ENCODE measurements at regions not wholly inside any gene's neighbourhood (a gene's known extent, or its start where the extent isn't known, plus 50 kb on each side); places are given as distances from the start of the nearest gene placed in this dataset.

GRCh38 chr22:46070803-46071450, 79.4 kb upstream of the PPARA start:
- peak; percentile 61 for DNase-seq (ENCODE audit: insufficient read length)
- peak; percentile 38 for FAIRE-seq

GRCh38 chr22:46071451-46072109, 78.7 kb upstream of the PPARA start:
- FAIRE-seq (no peak), DNase-seq (ENCODE audit: insufficient read length) (no peak)
- TF ChIP-seq POLR2A (IDR thresholded peaks at IDR 0.05; ENCODE audit: low read depth, low read length) (no peak), TAF1 (IDR thresholded peaks at IDR 0.05; ENCODE audit: borderline replicate concordance, low read depth, low read length) (no peak), POLR2AphosphoS5 (IDR thresholded peaks at IDR 0.05; ENCODE audit: low read depth, low read length) (no peak)

More at GRCh38 chr22:46070803-46071450, 79.4 kb upstream of the PPARA start:
- TF ChIP-seq POLR2AphosphoS5 (IDR thresholded peaks at IDR 0.05; ENCODE audit: low read depth, low read length) (no peak), POLR2A (IDR thresholded peaks at IDR 0.05; ENCODE audit: low read depth, low read length) (no peak), TAF1 (IDR thresholded peaks at IDR 0.05; ENCODE audit: borderline replicate concordance, low read depth, low read length) (no peak)

GRCh38 chr22:46072110-46072881, 78.0 kb upstream of the PPARA start:
- DNase-seq (ENCODE audit: insufficient read length) (peak; percentile 51), FAIRE-seq (peak; percentile 77)
- TF ChIP-seq POLR2A (IDR thresholded peaks at IDR 0.05; ENCODE audit: low read depth, low read length) (no peak), POLR2AphosphoS5 (IDR thresholded peaks at IDR 0.05; ENCODE audit: low read depth, low read length) (no peak), TAF1 (IDR thresholded peaks at IDR 0.05; ENCODE audit: borderline replicate concordance, low read depth, low read length) (no peak)

- no peak for DNase-seq (ENCODE audit: insufficient read length)
- no peak for FAIRE-seq
- TF ChIP-seq POLR2AphosphoS5 (IDR thresholded peaks at IDR 0.05; ENCODE audit: low read depth, low read length) (no peak), POLR2A (IDR thresholded peaks at IDR 0.05; ENCODE audit: low read depth, low read length) (no peak), TAF1 (IDR thresholded peaks at IDR 0.05; ENCODE audit: borderline replicate concordance, low read depth, low read length) (no peak)
Observed at GRCh38 chr22:46072981-46073682, 77.2 kb upstream of the PPARA start.

- FAIRE-seq (no peak), DNase-seq (ENCODE audit: insufficient read length) (no peak)
- TF ChIP-seq POLR2A (IDR thresholded peaks at IDR 0.05; ENCODE audit: low read depth, low read length), result no peak
- TF ChIP-seq TAF1 (IDR thresholded peaks at IDR 0.05; ENCODE audit: borderline replicate concordance, low read depth, low read length), result no peak
- TF ChIP-seq POLR2AphosphoS5 (IDR thresholded peaks at IDR 0.05; ENCODE audit: low read depth, low read length), result no peak
Observed at GRCh38 chr22:46073683-46074504, 76.4 kb upstream of the PPARA start.

- FAIRE-seq (no peak), DNase-seq (ENCODE audit: insufficient read length) (no peak)
- TF ChIP-seq POLR2AphosphoS5 (IDR thresholded peaks at IDR 0.05; ENCODE audit: low read depth, low read length) (no peak), POLR2A (IDR thresholded peaks at IDR 0.05; ENCODE audit: low read depth, low read length) (no peak), TAF1 (IDR thresholded peaks at IDR 0.05; ENCODE audit: borderline replicate concordance, low read depth, low read length) (no peak)
Observed at GRCh38 chr22:46074771-46075551, 75.4 kb upstream of the PPARA start.

GRCh38 chr22:46075764-46076531, 74.4 kb upstream of the PPARA start:
- DNase-seq (ENCODE audit: insufficient read length) (no peak), FAIRE-seq (no peak)
- TF ChIP-seq POLR2AphosphoS5 (IDR thresholded peaks at IDR 0.05; ENCODE audit: low read depth, low read length) (no peak), POLR2A (IDR thresholded peaks at IDR 0.05; ENCODE audit: low read depth, low read length) (no peak), TAF1 (IDR thresholded peaks at IDR 0.05; ENCODE audit: borderline replicate concordance, low read depth, low read length) (no peak)

GRCh38 chr22:46076651-46077339, 73.5 kb upstream of the PPARA start:
- no peak for FAIRE-seq
- no peak for DNase-seq (ENCODE audit: insufficient read length)

GRCh38 chr22:46077669-46078099, 72.6 kb upstream of the PPARA start:
- no peak for DNase-seq (ENCODE audit: insufficient read length)
- no peak for FAIRE-seq
- TF ChIP-seq POLR2A (IDR thresholded peaks at IDR 0.05; ENCODE audit: low read depth, low read length) (no peak), POLR2AphosphoS5 (IDR thresholded peaks at IDR 0.05; ENCODE audit: low read depth, low read length) (no peak), TAF1 (IDR thresholded peaks at IDR 0.05; ENCODE audit: borderline replicate concordance, low read depth, low read length) (no peak)

More at GRCh38 chr22:46076651-46077339, 73.5 kb upstream of the PPARA start:
- no peak for TF ChIP-seq POLR2A (IDR thresholded peaks at IDR 0.05; ENCODE audit: low read depth, low read length)
- TF ChIP-seq POLR2AphosphoS5 (IDR thresholded peaks at IDR 0.05; ENCODE audit: low read depth, low read length), result no peak
- no peak for TF ChIP-seq TAF1 (IDR thresholded peaks at IDR 0.05; ENCODE audit: borderline replicate concordance, low read depth, low read length)

Data from GM12892 (cell line).